GM12878 (cell line): ENCODE measurements at regions not wholly inside any gene's neighbourhood (a gene's known extent, or its start where the extent isn't known, plus 50 kb on each side); places are given as distances from the start of the nearest gene placed in this dataset.

Experiments
- GABPA ChIP-seq: IDR thresholded peaks from 2 replicates; pipeline ENCODE4 v1.6.1; 2014; ENCODE audit warnings: antibody characterized with exemption, low read depth, mild to moderate bottlenecking, inconsistent platforms
- NFIC ChIP-seq: IDR thresholded peaks from 2 replicates; pipeline ENCODE4 v1.6.1; 2012; ENCODE audit warnings: low read depth, mild to moderate bottlenecking, inconsistent platforms, low read length, moderate library complexity
- ZBTB11 ChIP-seq: fragments of 450-650 bp; formaldehyde crosslinking; IDR thresholded peaks from 2 replicates; pipeline ENCODE4 v1.5.0; 2022; ENCODE audit warnings: mild to moderate bottlenecking, missing genetic modification characterization

- TF ChIP-seq ZBTB11 (CRISPR knock-in tag) (no peak), GABPA (no peak), NFIC (no peak)
Measured at GRCh38 chr5:171524466-171524865, 105.0 kb downstream of the FGF18 start.
